CD14-positive monocyte (primary cell): ENCODE measurements at regions not wholly inside any gene's neighbourhood (a gene's known extent, or its start where the extent isn't known, plus 50 kb on each side); places are given as distances from the start of the nearest gene placed in this dataset.

Experiments
- DNase-seq, 3 donors: peaks; one replicate each; pipeline ENCODE4 v3.0.0-alpha.2; 2011 to 2022
- H2AFZ ChIP-seq: 2 replicates; pipeline ENCODE4 v1.6.0; 2012; ENCODE audit warnings: mild to moderate bottlenecking, low read depth, low read length, inconsistent platforms; ENCODE audit not compliant: insufficient read depth, poor library complexity, severe bottlenecking
- H3K27ac ChIP-seq, 2 donors: 1 replicate in 1 of 2; 2 replicates in 1 of 2; pipeline ENCODE4 v1.5.1; 2012 to 2013; ENCODE audit warnings: low read length in 2 of 2, control low read depth in 1 of 2, inconsistent platforms in 1 of 2, low read depth in 1 of 2, mild to moderate bottlenecking in 1 of 2
- H3K27me3 ChIP-seq, 2 donors: one replicate each; pipeline versions ENCODE4 v1.6.0 to v1.6.1; 2011 to 2013; ENCODE audit warnings: low read length in 2 of 2; ENCODE audit not compliant: control insufficient read depth in 2 of 2, insufficient read depth in 2 of 2
- H3K36me3 ChIP-seq, 2 donors: replicated peaks in 1 of 2; 1 replicate in 1 of 2; 2 replicates in 1 of 2; pipeline versions ENCODE4 v1.5.1 to v1.6.1; 2012 to 2013; ENCODE audit warnings: low read length in 2 of 2, control low read depth in 1 of 2, inconsistent platforms in 1 of 2, mild to moderate bottlenecking in 1 of 2; ENCODE audit not compliant: insufficient read depth in 2 of 2, control insufficient read depth in 1 of 2
- H3K4me1 ChIP-seq, 2 donors: 1 replicate in 1 of 2; 2 replicates in 1 of 2; pipeline versions ENCODE4 v1.5.1 to v1.6.1; 2012 to 2013; ENCODE audit warnings: low read length in 2 of 2, control low read depth in 1 of 2, inconsistent platforms in 1 of 2, mild to moderate bottlenecking in 1 of 2, moderate library complexity in 1 of 2; ENCODE audit not compliant: insufficient read depth in 2 of 2, control insufficient read depth in 1 of 2
- H3K4me2 ChIP-seq: replicated peaks from 2 replicates; pipeline ENCODE3; 2012; ENCODE audit warnings: low read length, moderate library complexity, mild to moderate bottlenecking; ENCODE audit not compliant: poor library complexity, severe bottlenecking; ENCODE audit errors: extremely low read depth
- H3K4me3 ChIP-seq, 3 experiments: fragments of 200-600 bp in 1 of 3; sonication (generic) in 1 of 3; replicated peaks in 1 of 3; 1 replicate in 2 of 3; 2 replicates in 1 of 3; pipeline ENCODE4 v1.5.1; 2011 to 2013; ENCODE audit warnings: low read length in 3 of 3, mild to moderate bottlenecking in 3 of 3, control low read depth in 2 of 3, low read depth in 2 of 3, inconsistent platforms in 1 of 3, moderate library complexity in 1 of 3
- H3K79me2 ChIP-seq: 2 replicates; pipeline ENCODE4 v1.6.0; 2012; ENCODE audit warnings: mild to moderate bottlenecking, control low read depth, inconsistent platforms, low read length, moderate library complexity; ENCODE audit not compliant: insufficient read depth
- H3K9ac ChIP-seq: 2 replicates; pipeline ENCODE4 v1.6.0; 2017; ENCODE audit warnings: low read length, mild to moderate bottlenecking; ENCODE audit not compliant: insufficient read depth, poor library complexity, severe bottlenecking
- H3K9me3 ChIP-seq, 2 donors: replicated peaks in 1 of 2; 1 replicate in 1 of 2; 2 replicates in 1 of 2; pipeline versions ENCODE4 v1.5.1 to v1.6.1; 2012 to 2013; ENCODE audit warnings: low read length in 2 of 2, control low read depth in 1 of 2; ENCODE audit not compliant: control insufficient read depth in 1 of 2, insufficient read depth in 1 of 2
- H4K20me1 ChIP-seq: 2 replicates; pipeline ENCODE4 v1.6.0; 2012; ENCODE audit warnings: mild to moderate bottlenecking, low read length, control low read depth, moderate library complexity; ENCODE audit not compliant: insufficient read depth
- H3K27ac Mint-ChIP-seq, 7 donors: one replicate each; pipeline ENCODE4 v1.8.0; 2020; ENCODE audit warnings: mild to moderate bottlenecking in 7 of 7, mixed read lengths in 7 of 7, moderate library complexity in 6 of 7, inconsistent platforms in 2 of 7
- H3K27me3 Mint-ChIP-seq, 3 donors: one replicate each; pipeline ENCODE4 v1.8.0; 2021 to 2022; ENCODE audit warnings: low read depth in 3 of 3, mild to moderate bottlenecking in 3 of 3, mixed read lengths in 3 of 3, moderate library complexity in 3 of 3, inconsistent platforms in 1 of 3
- H3K36me3 Mint-ChIP-seq, 2 donors: one replicate each; pipeline ENCODE4 v1.8.0; 2020; ENCODE audit warnings: mixed read lengths in 2 of 2, inconsistent platforms in 1 of 2, mild to moderate bottlenecking in 1 of 2
- H3K4me1 Mint-ChIP-seq: one replicate; pipeline ENCODE4 v1.8.0; 2020; ENCODE audit warnings: mild to moderate bottlenecking, mixed read lengths
- H3K4me3 Mint-ChIP-seq, 2 donors: one replicate each; pipeline ENCODE4 v1.8.0; 2020; ENCODE audit warnings: mild to moderate bottlenecking in 2 of 2, mixed read lengths in 2 of 2, moderate library complexity in 1 of 2
- H3K9me3 Mint-ChIP-seq, 7 donors: one replicate each; pipeline ENCODE4 v1.8.0; 2020 to 2022; ENCODE audit warnings: mixed read lengths in 7 of 7, mild to moderate bottlenecking in 6 of 7, moderate library complexity in 6 of 7, inconsistent platforms in 2 of 7
- WGBS: methylation state at CpG from one replicate; pipeline ENCODE4 v1.1.5; 2013; ENCODE audit warnings: missing lambda C conversion rate; ENCODE audit not compliant: insufficient coverage; 5-methylcytosine and 5-hydroxymethylcytosine counted together
- intact Hi-C, 2 donors: fragments of 100-400 bp; cut with micrococcal nuclease; formaldehyde crosslinking; loops; one replicate each; pipeline versions ENCODE4 v1.15.0 to v1.15.1; 2023
- TF ChIP-seq, protein P1 (sequence below): fragments of 200-600 bp; IDR thresholded peaks from one replicate; pipeline ENCODE4 v1.8.0; 2022; ENCODE audit warnings: antibody characterized with exemption, mild to moderate bottlenecking

DNA sequence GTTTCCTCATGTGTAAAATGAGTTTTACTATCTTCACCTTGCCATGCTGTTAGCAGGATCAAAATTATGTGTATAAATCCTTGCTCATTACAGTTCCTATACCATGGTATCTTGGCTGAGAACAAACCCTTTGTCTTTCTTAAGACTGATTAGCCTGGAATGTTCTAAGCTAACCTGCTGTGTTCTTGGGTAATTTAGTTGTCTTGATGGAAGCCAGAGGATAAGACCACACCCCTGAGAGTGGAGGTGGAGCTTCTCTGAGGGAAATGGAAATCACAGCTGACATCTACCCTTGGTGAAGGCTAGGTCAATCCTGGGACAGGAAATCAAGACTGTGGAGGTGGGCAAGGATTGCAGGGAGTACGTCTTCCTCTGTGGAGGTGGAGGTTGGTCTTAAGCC lies 206.1 kb upstream of the ARHGAP20 start:
- Histone ChIP-seq H3K36me3 (no peaks in the 10 kb centered on the region), H3K4me3 (no peak overlapping the region), H2AFZ (no peak overlapping the region), H3K27me3 (no peaks in the 10 kb centered on the region), H3K27ac (no peak overlapping the region), H4K20me1 (no peaks in the 10 kb centered on the region), H3K4me2 (no peak overlapping the region), H3K9ac (no peak overlapping the region), H3K79me2 (no peaks in the 10 kb centered on the region), H3K4me1 (peaks cover 18 to 25% of the 10 kb centered on the region in 2 donors), H3K9me3 (peaks cover 0 to 3% of the 10 kb centered on the region in 2 donors)
- Mint-ChIP-seq H3K9me3 (peaks cover 0 to 6% (median 2%) of the 10 kb centered on the region in 7 donors), H3K27me3 (peaks cover 0 to 6% (median 6%) of the 10 kb centered on the region in 3 donors), H3K4me3 (no peak overlapping the region), H3K36me3 (no peaks in the 10 kb centered on the region), H3K27ac (peak overlapping the region in 1 of 7 donors; percentile 37), H3K4me1 (peaks cover 29% of the 10 kb centered on the region)
- intact Hi-C loops, result no loop called here
- TF ChIP-seq, protein P1, sequence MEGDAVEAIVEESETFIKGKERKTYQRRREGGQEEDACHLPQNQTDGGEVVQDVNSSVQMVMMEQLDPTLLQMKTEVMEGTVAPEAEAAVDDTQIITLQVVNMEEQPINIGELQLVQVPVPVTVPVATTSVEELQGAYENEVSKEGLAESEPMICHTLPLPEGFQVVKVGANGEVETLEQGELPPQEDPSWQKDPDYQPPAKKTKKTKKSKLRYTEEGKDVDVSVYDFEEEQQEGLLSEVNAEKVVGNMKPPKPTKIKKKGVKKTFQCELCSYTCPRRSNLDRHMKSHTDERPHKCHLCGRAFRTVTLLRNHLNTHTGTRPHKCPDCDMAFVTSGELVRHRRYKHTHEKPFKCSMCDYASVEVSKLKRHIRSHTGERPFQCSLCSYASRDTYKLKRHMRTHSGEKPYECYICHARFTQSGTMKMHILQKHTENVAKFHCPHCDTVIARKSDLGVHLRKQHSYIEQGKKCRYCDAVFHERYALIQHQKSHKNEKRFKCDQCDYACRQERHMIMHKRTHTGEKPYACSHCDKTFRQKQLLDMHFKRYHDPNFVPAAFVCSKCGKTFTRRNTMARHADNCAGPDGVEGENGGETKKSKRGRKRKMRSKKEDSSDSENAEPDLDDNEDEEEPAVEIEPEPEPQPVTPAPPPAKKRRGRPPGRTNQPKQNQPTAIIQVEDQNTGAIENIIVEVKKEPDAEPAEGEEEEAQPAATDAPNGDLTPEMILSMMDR, result no peak
- 100% methylated on average over 1 of the region's 1 CpG for WGBS
- no peak for DNase-seq

DNA sequence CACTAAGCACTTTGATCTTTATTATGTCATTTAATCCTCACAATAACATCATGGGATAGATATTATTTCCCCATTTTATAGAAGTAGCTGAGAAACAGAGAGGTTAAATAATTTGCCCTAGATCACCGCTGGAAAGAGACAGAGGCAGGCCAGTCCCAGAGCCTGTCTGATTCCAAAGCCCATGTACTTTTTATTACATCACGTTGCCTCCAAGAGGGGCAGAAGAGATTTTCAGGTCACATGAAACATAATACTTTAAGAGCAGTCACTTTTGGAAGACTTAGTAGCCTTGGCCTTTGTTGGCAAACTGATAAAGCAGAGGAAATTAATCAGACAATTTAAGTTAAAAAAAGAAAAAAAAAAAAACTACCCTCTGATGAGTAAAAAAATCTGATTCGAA lies 200.2 kb upstream of the ARHGAP20 start:
- H3K4me1 ChIP-seq, result peaks cover 13 to 14% of the 10 kb centered on the region in 2 donors
- Mint-ChIP-seq H3K27ac (no peak overlapping the region), H3K36me3 (no peaks in the 10 kb centered on the region), H3K4me3 (no peak overlapping the region), H3K9me3 (peaks cover 0 to 5% (median 2%) of the 10 kb centered on the region in 7 donors), H3K27me3 (peaks cover 11 to 19% (median 13%) of the 10 kb centered on the region in 3 donors), H3K4me1 (peaks cover 17% of the 10 kb centered on the region)
- DNase-seq, result no peak
- no peak overlapping the region for H2AFZ ChIP-seq
- TF ChIP-seq, protein P1, result no peak
- intact Hi-C loops, result no loop called here
- H3K4me2 ChIP-seq, result no peak overlapping the region
- H3K79me2 ChIP-seq, result no peaks in the 10 kb centered on the region
- WGBS, result no CpG with 5 or more reads among the region's 3 CpGs
- H3K27me3 ChIP-seq, result peaks cover 0 to 10% of the 10 kb centered on the region in 2 donors
- H3K9ac ChIP-seq, result no peak overlapping the region
- H3K4me3 ChIP-seq, result no peak overlapping the region
- peaks cover 0 to 3% of the 10 kb centered on the region in 2 donors for H3K9me3 ChIP-seq
- H4K20me1 ChIP-seq, result no peaks in the 10 kb centered on the region
- H3K27ac ChIP-seq, result no peak overlapping the region
- no peaks in the 10 kb centered on the region for H3K36me3 ChIP-seq
